RWPE2 (cell line): ENCODE measurements at regions not wholly inside any gene's neighbourhood (a gene's known extent, or its start where the extent isn't known, plus 50 kb on each side); places are given as distances from the start of the nearest gene placed in this dataset.

Experiments
- ATAC-seq: fragments of 200-7000 bp; cut with Tn5 transposase; 3 replicates; pipeline ENCODE4 v1.9.1; 2021; ENCODE audit warnings: low read depth
- DNase-seq: peaks from one replicate; pipeline ENCODE4 v3.0.0-alpha.2; 2020; ENCODE audit warnings: low spot score
- H3K27ac ChIP-seq: fragments of 450-650 bp; 2 replicates; pipeline ENCODE4 v1.5.1; 2017; ENCODE audit warnings: mild to moderate bottlenecking; ENCODE audit not compliant: poor library complexity, severe bottlenecking
- H3K27me3 ChIP-seq: fragments of 250-450 bp; sonication (Bioruptor Pico); 2 replicates; pipeline ENCODE4 v1.5.1; 2021; ENCODE audit warnings: mild to moderate bottlenecking, moderate library complexity; ENCODE audit not compliant: insufficient read depth, poor library complexity, severe bottlenecking
- H3K36me3 ChIP-seq: fragments of 250-450 bp; sonication (Bioruptor Pico); 2 replicates; pipeline ENCODE4 v1.5.1; 2020; ENCODE audit warnings: low read depth, mild to moderate bottlenecking, moderate library complexity
- H3K4me1 ChIP-seq: fragments of 250-450 bp; sonication (Bioruptor Pico); 2 replicates; pipeline ENCODE4 v1.5.1; 2021; ENCODE audit warnings: mild to moderate bottlenecking, moderate library complexity; ENCODE audit not compliant: insufficient read depth, poor library complexity, severe bottlenecking
- H3K4me3 ChIP-seq: fragments of 250-450 bp; sonication (Bioruptor Pico); 2 replicates; pipeline ENCODE4 v1.5.1; 2021; ENCODE audit warnings: mild to moderate bottlenecking, moderate library complexity; ENCODE audit not compliant: severe bottlenecking
- H3K9me3 ChIP-seq: fragments of 250-450 bp; sonication (Bioruptor Pico); 2 replicates; pipeline ENCODE4 v1.5.1; 2021; ENCODE audit warnings: mild to moderate bottlenecking, moderate library complexity; ENCODE audit not compliant: severe bottlenecking
- CTCF ChIP-seq: fragments of 450-650 bp; IDR thresholded peaks from one replicate; pipeline ENCODE4 v1.5.1; 2017; ENCODE audit warnings: mild to moderate bottlenecking, moderate library complexity; ENCODE audit not compliant: poor library complexity, severe bottlenecking

GRCh38 chr7:68364886-68365625 lies 1233.2 kb upstream of the AUTS2 start:
- no peak for ATAC-seq
- Histone ChIP-seq H3K27me3 (no peaks in the 10 kb centered on the region), H3K4me3 (no peak overlapping the region)

GRCh38 chr7:68371985-68372384 lies 1226.3 kb upstream of the AUTS2 start:
- no peaks in the 10 kb centered on the region for H3K27me3 ChIP-seq
- TF ChIP-seq CTCF: no peak
- H3K27ac ChIP-seq: no peak overlapping the region
- no peaks in the 10 kb centered on the region for H3K4me1 ChIP-seq
- H3K4me3 ChIP-seq: no peak overlapping the region
- H3K36me3 ChIP-seq: no peaks in the 10 kb centered on the region
- ATAC-seq (no peak), DNase-seq (no peak)
- H3K9me3 ChIP-seq: no peaks in the 10 kb centered on the region

More at GRCh38 chr7:68364886-68365625, 1233.2 kb upstream of the AUTS2 start:
- TF ChIP-seq CTCF: no peak
- H3K27ac ChIP-seq: no peak overlapping the region
- H3K36me3 ChIP-seq: no peaks in the 10 kb centered on the region
- H3K9me3 ChIP-seq: no peaks in the 10 kb centered on the region
- no peaks in the 10 kb centered on the region for H3K4me1 ChIP-seq
- no peak for DNase-seq

GRCh38 chr7:68376131-68376661 lies 1222.1 kb upstream of the AUTS2 start:
- ATAC-seq: no peak
- no peak for TF ChIP-seq CTCF
- no peak for DNase-seq
- H3K9me3 ChIP-seq: no peaks in the 10 kb centered on the region
- no peaks in the 10 kb centered on the region for H3K36me3 ChIP-seq
- no peaks in the 10 kb centered on the region for H3K27me3 ChIP-seq
- H3K4me1 ChIP-seq: no peaks in the 10 kb centered on the region
- H3K4me3 ChIP-seq: no peak overlapping the region
- no peak overlapping the region for H3K27ac ChIP-seq

GRCh38 chr7:68381731-68382130 lies 1216.5 kb upstream of the AUTS2 start:
- Histone ChIP-seq H3K4me3 (no peak overlapping the region), H3K27ac (no peak overlapping the region), H3K4me1 (no peaks in the 10 kb centered on the region), H3K9me3 (no peaks in the 10 kb centered on the region), H3K27me3 (no peaks in the 10 kb centered on the region), H3K36me3 (no peaks in the 10 kb centered on the region)
- no peak for TF ChIP-seq CTCF
- DNase-seq (no peak), ATAC-seq (no peak)

- H3K36me3 ChIP-seq: no peaks in the 10 kb centered on the region
- no peak overlapping the region for H3K27ac ChIP-seq
- H3K4me3 ChIP-seq: no peak overlapping the region
- H3K9me3 ChIP-seq: no peaks in the 10 kb centered on the region
- ATAC-seq (no peak), DNase-seq (no peak)
- TF ChIP-seq CTCF: no peak
- no peaks in the 10 kb centered on the region for H3K27me3 ChIP-seq
- H3K4me1 ChIP-seq: no peaks in the 10 kb centered on the region
Observed at GRCh38 chr7:68384581-68384980, 1213.7 kb upstream of the AUTS2 start.
